IPS-18a (cell line): ENCODE measurements at regions not wholly inside any gene's neighbourhood (a gene's known extent, or its start where the extent isn't known, plus 50 kb on each side); places are given as distances from the start of the nearest gene placed in this dataset.

Source experiments
- H3K27ac ChIP-seq: one replicate; pipeline ENCODE4 v1.5.1; 2013; ENCODE audit warnings: low read length
- H3K27me3 ChIP-seq: one replicate; pipeline ENCODE4 v1.6.1; 2013; ENCODE audit warnings: mild to moderate bottlenecking, low read length; ENCODE audit not compliant: control insufficient read depth, insufficient read depth
- H3K36me3 ChIP-seq: one replicate; pipeline ENCODE4 v1.6.1; 2013; ENCODE audit warnings: low read depth, low read length; ENCODE audit not compliant: control insufficient read depth
- H3K4me1 ChIP-seq: one replicate; pipeline ENCODE4 v1.6.1; 2013; ENCODE audit warnings: low read depth, low read length; ENCODE audit not compliant: control insufficient read depth
- H3K4me3 ChIP-seq: one replicate; pipeline ENCODE4 v1.5.1; 2013; ENCODE audit warnings: low read length
- H3K9ac ChIP-seq: one replicate; pipeline ENCODE4 v1.6.1; 2013; ENCODE audit warnings: mild to moderate bottlenecking, low read length, moderate library complexity
- H3K9me3 ChIP-seq: one replicate; pipeline ENCODE4 v1.6.1; 2013; ENCODE audit warnings: low read depth, low read length; ENCODE audit not compliant: control insufficient read depth

GRCh38 chr14:96617635-96618034 lies 115.5 kb downstream of the PAPOLA start:
- Histone ChIP-seq H3K9ac (no peak overlapping the region), H3K4me1 (no peaks in the 10 kb centered on the region), H3K27ac (no peak overlapping the region), H3K27me3 (no peaks in the 10 kb centered on the region), H3K36me3 (no peaks in the 10 kb centered on the region), H3K4me3 (no peak overlapping the region), H3K9me3 (no peaks in the 10 kb centered on the region)

- Histone ChIP-seq H3K27me3 (no peaks in the 10 kb centered on the region), H3K9me3 (no peaks in the 10 kb centered on the region), H3K4me3 (no peak overlapping the region), H3K36me3 (no peaks in the 10 kb centered on the region), H3K9ac (no peak overlapping the region), H3K27ac (no peak overlapping the region), H3K4me1 (no peaks in the 10 kb centered on the region)
These were observed 120.7 kb downstream of the PAPOLA start for GRCh38 chr14:96622926-96623325.

- H3K36me3 ChIP-seq: no peaks in the 10 kb centered on the region
- no peaks in the 10 kb centered on the region for H3K27me3 ChIP-seq
- no peak overlapping the region for H3K27ac ChIP-seq
- no peaks in the 10 kb centered on the region for H3K4me1 ChIP-seq
- H3K9ac ChIP-seq: no peak overlapping the region
- H3K9me3 ChIP-seq: no peaks in the 10 kb centered on the region
- H3K4me3 ChIP-seq: no peak overlapping the region
These were observed 121.7 kb downstream of the PAPOLA start for GRCh38 chr14:96623676-96624484.

GRCh38 chr14:96624661-96625425 lies 122.7 kb downstream of the PAPOLA start:
- no peaks in the 10 kb centered on the region for H3K9me3 ChIP-seq
- H3K9ac ChIP-seq: no peak overlapping the region
- no peaks in the 10 kb centered on the region for H3K27me3 ChIP-seq
- no peaks in the 10 kb centered on the region for H3K4me1 ChIP-seq
- H3K36me3 ChIP-seq: no peaks in the 10 kb centered on the region
- no peak overlapping the region for H3K27ac ChIP-seq
- H3K4me3 ChIP-seq: no peak overlapping the region

GRCh38 chr14:96625426-96625985 lies 123.3 kb downstream of the PAPOLA start:
- H3K4me3 ChIP-seq: no peak overlapping the region
- no peaks in the 10 kb centered on the region for H3K36me3 ChIP-seq
- H3K27ac ChIP-seq: no peak overlapping the region
- H3K9me3 ChIP-seq: no peaks in the 10 kb centered on the region
- no peak overlapping the region for H3K9ac ChIP-seq
- no peaks in the 10 kb centered on the region for H3K4me1 ChIP-seq
- no peaks in the 10 kb centered on the region for H3K27me3 ChIP-seq

- no peaks in the 10 kb centered on the region for H3K27me3 ChIP-seq
- no peak overlapping the region for H3K4me3 ChIP-seq
- no peak overlapping the region for H3K9ac ChIP-seq
- H3K36me3 ChIP-seq: no peaks in the 10 kb centered on the region
- H3K4me1 ChIP-seq: no peaks in the 10 kb centered on the region
- no peaks in the 10 kb centered on the region for H3K9me3 ChIP-seq
- H3K27ac ChIP-seq: no peak overlapping the region
These were observed 124.1 kb downstream of the PAPOLA start for GRCh38 chr14:96626121-96626768.

- Histone ChIP-seq H3K9me3 (no peaks in the 10 kb centered on the region), H3K36me3 (no peaks in the 10 kb centered on the region), H3K4me1 (no peaks in the 10 kb centered on the region), H3K27ac (no peak overlapping the region), H3K9ac (no peak overlapping the region), H3K27me3 (no peaks in the 10 kb centered on the region), H3K4me3 (no peak overlapping the region)
These were observed 124.7 kb downstream of the PAPOLA start for GRCh38 chr14:96626916-96627315.

- Histone ChIP-seq H3K4me3 (no peak overlapping the region), H3K4me1 (no peaks in the 10 kb centered on the region)
These were observed 125.2 kb downstream of the PAPOLA start for GRCh38 chr14:96627386-96627785.

GRCh38 chr14:96627811-96628775 lies 125.9 kb downstream of the PAPOLA start:
- Histone ChIP-seq H3K27me3 (no peaks in the 10 kb centered on the region), H3K4me3 (no peak overlapping the region), H3K9ac (no peak overlapping the region), H3K36me3 (no peaks in the 10 kb centered on the region), H3K27ac (no peak overlapping the region), H3K9me3 (no peaks in the 10 kb centered on the region), H3K4me1 (no peaks in the 10 kb centered on the region)

More at GRCh38 chr14:96627386-96627785, 125.2 kb downstream of the PAPOLA start:
- Histone ChIP-seq H3K9ac (no peak overlapping the region), H3K9me3 (no peaks in the 10 kb centered on the region), H3K27me3 (no peaks in the 10 kb centered on the region), H3K36me3 (no peaks in the 10 kb centered on the region), H3K27ac (no peak overlapping the region)

GRCh38 chr14:96629082-96629481 lies 126.9 kb downstream of the PAPOLA start:
- Histone ChIP-seq H3K4me3 (no peak overlapping the region), H3K27ac (no peak overlapping the region), H3K27me3 (no peaks in the 10 kb centered on the region)

More at GRCh38 chr14:96629082-96629481, 126.9 kb downstream of the PAPOLA start:
- Histone ChIP-seq H3K9me3 (no peaks in the 10 kb centered on the region), H3K4me1 (no peaks in the 10 kb centered on the region), H3K36me3 (no peaks in the 10 kb centered on the region), H3K9ac (no peak overlapping the region)
